ENCODE measurements at regions not wholly inside any gene's neighbourhood (a gene's known extent, or its start where the extent isn't known, plus 50 kb on each side); places are given as distances from the start of the nearest gene placed in this dataset.

DNA sequence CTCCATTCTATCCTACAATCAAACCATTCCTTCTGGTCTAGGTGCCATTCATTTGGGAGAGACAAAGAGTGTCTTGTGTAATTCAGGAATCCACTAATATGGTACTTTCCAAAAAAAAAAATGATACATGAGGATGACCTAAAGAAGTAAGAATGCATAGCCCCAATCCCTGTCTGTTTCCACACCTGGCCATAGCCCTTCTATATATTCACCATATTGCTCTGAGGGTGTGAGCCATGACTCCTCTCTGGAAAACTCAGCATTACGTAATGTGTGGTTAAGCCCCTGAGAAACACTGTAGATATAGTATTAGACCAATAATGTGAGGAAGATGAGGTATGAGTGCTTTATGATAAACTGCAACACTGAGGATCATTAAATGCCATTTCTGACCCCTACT, 592.7 kb downstream of the INHBA start:
- Histone ChIP-seq H3K9me3 (no peaks in the 10 kb centered on the region), H3K4me1 (peaks cover 0 to 5% (median 0%) of the 10 kb centered on the region in 4 donors), H3K27ac (replicated peaks in 1 of 4) (no peak overlapping the region), H3K27me3 (no peaks in the 10 kb centered on the region), H3K4me3 (no peak overlapping the region), H3K36me3 (no peaks in the 10 kb centered on the region)
- intact Hi-C loops (cut with DNase I): no loop called here
- DNase-seq (ENCODE audit: extremely low spot score): no peak
- 100% methylated on average over 1 of the region's 1 CpG for WGBS
- TF ChIP-seq POLR2A (IDR thresholded peaks at IDR 0.05; ENCODE audit: low read depth) (no peak), POLR2AphosphoS5 (IDR thresholded peaks at IDR 0.05) (no peak), EP300 (IDR thresholded peaks at IDR 0.05) (no peak)
- TF ChIP-seq, protein P1, sequence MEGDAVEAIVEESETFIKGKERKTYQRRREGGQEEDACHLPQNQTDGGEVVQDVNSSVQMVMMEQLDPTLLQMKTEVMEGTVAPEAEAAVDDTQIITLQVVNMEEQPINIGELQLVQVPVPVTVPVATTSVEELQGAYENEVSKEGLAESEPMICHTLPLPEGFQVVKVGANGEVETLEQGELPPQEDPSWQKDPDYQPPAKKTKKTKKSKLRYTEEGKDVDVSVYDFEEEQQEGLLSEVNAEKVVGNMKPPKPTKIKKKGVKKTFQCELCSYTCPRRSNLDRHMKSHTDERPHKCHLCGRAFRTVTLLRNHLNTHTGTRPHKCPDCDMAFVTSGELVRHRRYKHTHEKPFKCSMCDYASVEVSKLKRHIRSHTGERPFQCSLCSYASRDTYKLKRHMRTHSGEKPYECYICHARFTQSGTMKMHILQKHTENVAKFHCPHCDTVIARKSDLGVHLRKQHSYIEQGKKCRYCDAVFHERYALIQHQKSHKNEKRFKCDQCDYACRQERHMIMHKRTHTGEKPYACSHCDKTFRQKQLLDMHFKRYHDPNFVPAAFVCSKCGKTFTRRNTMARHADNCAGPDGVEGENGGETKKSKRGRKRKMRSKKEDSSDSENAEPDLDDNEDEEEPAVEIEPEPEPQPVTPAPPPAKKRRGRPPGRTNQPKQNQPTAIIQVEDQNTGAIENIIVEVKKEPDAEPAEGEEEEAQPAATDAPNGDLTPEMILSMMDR (IDR thresholded peaks at IDR 0.05): no peak

- H3K27ac ChIP-seq (replicated peaks in 1 of 4): no peak overlapping the region
- no peaks in the 10 kb centered on the region for H3K27me3 ChIP-seq
- intact Hi-C loops (cut with DNase I): no loop called here
- no peak for DNase-seq (ENCODE audit: extremely low spot score)
- H3K9me3 ChIP-seq: no peaks in the 10 kb centered on the region
- peaks cover 0 to under 1% (median 0%) of the 10 kb centered on the region in 4 donors for H3K4me1 ChIP-seq
- H3K4me3 ChIP-seq: no peak overlapping the region
- H3K36me3 ChIP-seq: no peaks in the 10 kb centered on the region
- TF ChIP-seq, protein P1 (IDR thresholded peaks at IDR 0.05): no peak
- TF ChIP-seq POLR2AphosphoS5 (IDR thresholded peaks at IDR 0.05) (no peak), EP300 (IDR thresholded peaks at IDR 0.05) (no peak), POLR2A (IDR thresholded peaks at IDR 0.05; ENCODE audit: low read depth) (no peak)
Measured at GRCh38 chr7:41108821-41109220, 594.1 kb downstream of the INHBA start.

DNA sequence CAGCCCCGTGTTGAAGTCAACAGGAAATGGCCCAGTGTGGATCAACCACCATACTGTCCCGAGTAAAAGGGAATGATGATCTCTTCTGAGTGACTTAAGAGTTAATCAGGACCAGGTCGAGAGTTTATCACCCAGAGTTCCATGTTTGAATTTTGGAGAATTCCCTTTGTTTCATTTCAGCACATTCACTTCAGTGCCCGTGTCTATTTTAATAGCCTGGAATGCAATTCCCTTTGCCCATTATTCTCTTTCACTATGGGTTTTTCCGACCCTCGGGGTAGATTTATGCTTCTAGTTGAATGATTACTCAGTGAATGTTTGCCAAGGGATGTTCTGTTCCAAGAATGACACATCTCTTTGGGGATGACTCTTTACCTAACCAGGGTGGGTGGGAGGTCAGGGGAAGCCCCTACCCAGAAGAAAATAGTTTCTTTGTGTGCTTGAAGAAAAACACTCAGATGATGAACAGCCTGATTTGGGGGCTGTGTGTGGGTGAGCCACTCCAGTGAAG, 594.9 kb downstream of the INHBA start:
- Histone ChIP-seq H3K27me3 (no peaks in the 10 kb centered on the region), H3K36me3 (no peaks in the 10 kb centered on the region), H3K27ac (replicated peaks in 1 of 4) (no peak overlapping the region), H3K9me3 (no peaks in the 10 kb centered on the region), H3K4me1 (no peaks in the 10 kb centered on the region), H3K4me3 (no peak overlapping the region)
- intact Hi-C loops (cut with DNase I): no loop called here
- TF ChIP-seq, protein P1 (IDR thresholded peaks at IDR 0.05): no peak
- TF ChIP-seq POLR2AphosphoS5 (IDR thresholded peaks at IDR 0.05): no peak
- no peak for DNase-seq (ENCODE audit: extremely low spot score)
- 45% methylated on average over 6 of the region's 6 CpGs for WGBS

DNA sequence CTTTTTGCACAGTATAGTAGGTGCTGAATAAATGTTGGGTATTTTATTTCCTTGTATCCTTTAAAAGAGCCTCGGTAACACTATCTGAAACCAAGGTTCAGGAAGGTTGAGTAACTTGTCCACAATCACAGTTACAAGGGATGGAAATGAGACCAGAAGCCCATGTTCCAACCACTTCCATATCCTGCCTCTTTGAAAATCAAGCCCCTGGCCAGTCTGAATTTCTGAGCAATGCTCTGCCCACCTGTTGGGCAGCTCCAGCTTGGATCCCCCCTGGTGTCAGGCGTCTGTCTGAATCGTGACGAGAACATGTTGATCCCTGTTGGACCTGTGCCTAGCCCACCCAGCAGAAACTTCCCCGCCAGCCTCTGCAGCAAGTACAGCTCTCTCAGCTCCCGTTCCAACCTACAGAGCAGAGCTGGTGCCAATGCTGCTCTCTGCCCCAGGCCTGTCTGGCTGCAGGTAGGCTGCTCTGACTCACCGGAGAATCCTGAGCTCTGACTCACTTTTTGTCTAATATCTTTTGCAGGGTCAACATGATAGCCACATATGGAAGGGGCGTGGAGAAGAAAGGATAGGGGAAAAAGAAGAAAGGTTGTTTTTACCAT, 595.5 kb downstream of the INHBA start:
- DNase-seq (ENCODE audit: extremely low spot score): no peak
- no peak for TF ChIP-seq POLR2A (IDR thresholded peaks at IDR 0.05; ENCODE audit: low read depth)
- no peak for TF ChIP-seq POLR2AphosphoS5 (IDR thresholded peaks at IDR 0.05)
- TF ChIP-seq EP300 (IDR thresholded peaks at IDR 0.05): no peak
- TF ChIP-seq, protein P1 (IDR thresholded peaks at IDR 0.05): no peak
- no peaks in the 10 kb centered on the region for H3K36me3 ChIP-seq
- WGBS: 88% methylated on average over 3 of the region's 8 CpGs
- no peak overlapping the region for H3K4me3 ChIP-seq
- H3K4me1 ChIP-seq: no peaks in the 10 kb centered on the region
- intact Hi-C loops (cut with DNase I): no loop called here
- no peaks in the 10 kb centered on the region for H3K27me3 ChIP-seq
- no peaks in the 10 kb centered on the region for H3K9me3 ChIP-seq
- no peak overlapping the region for H3K27ac ChIP-seq (replicated peaks in 1 of 4)

DNA sequence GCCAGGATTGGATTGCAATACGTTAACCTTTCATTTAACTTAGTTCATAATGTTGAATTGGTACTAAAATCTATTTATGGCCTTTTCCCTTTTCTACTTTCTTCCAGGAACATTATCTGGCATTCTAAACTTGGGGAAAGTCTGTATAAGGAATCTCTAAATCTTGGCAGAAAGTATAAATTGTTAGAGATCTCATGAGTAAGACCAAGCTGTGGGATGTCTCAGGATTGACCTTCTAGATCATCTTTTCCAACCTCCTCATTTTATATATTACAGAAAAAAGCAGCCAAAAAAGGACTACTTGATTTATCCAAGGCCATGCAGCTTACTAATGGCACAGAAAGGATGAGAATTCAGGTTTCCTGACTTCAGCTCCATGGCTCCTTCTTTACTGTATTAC, 598.3 kb downstream of the INHBA start:
- no peak overlapping the region for H3K4me3 ChIP-seq

More for the DNA sequence above, 598.3 kb downstream of the INHBA start:
- Histone ChIP-seq H3K36me3 (no peaks in the 10 kb centered on the region), H3K27me3 (no peaks in the 10 kb centered on the region), H3K4me1 (no peaks in the 10 kb centered on the region), H3K27ac (replicated peaks in 1 of 4) (no peak overlapping the region), H3K9me3 (no peaks in the 10 kb centered on the region)
- no peak for DNase-seq (ENCODE audit: extremely low spot score)
- TF ChIP-seq POLR2A (IDR thresholded peaks at IDR 0.05; ENCODE audit: low read depth) (no peak), POLR2AphosphoS5 (IDR thresholded peaks at IDR 0.05) (no peak), EP300 (IDR thresholded peaks at IDR 0.05) (no peak)
- TF ChIP-seq, protein P1 (IDR thresholded peaks at IDR 0.05): no peak
- WGBS: 69% methylated on average over 1 of the region's 1 CpG
- intact Hi-C loops (cut with DNase I): no loop called here
